ENCODE measurements at regions not wholly inside any gene's neighbourhood (a gene's known extent, or its start where the extent isn't known, plus 50 kb on each side); places are given as distances from the start of the nearest gene placed in this dataset.

- no peak for TF ChIP-seq POLR2A (IDR thresholded peaks at IDR 0.05; ENCODE audit: low read depth, low read length)
- TF ChIP-seq POLR2AphosphoS5 (IDR thresholded peaks at IDR 0.05; ENCODE audit: low read depth, low read length), result no peak
- no peak for TF ChIP-seq TAF1 (IDR thresholded peaks at IDR 0.05; ENCODE audit: borderline replicate concordance, low read depth, low read length)
Observed at GRCh38 chr7:156505876-156506275, 134.7 kb upstream of the RNF32 start.

Data from GM12892 (cell line).